ENCODE measurements at regions not wholly inside any gene's neighbourhood (a gene's known extent, or its start where the extent isn't known, plus 50 kb on each side); places are given as distances from the start of the nearest gene placed in this dataset.

DNA sequence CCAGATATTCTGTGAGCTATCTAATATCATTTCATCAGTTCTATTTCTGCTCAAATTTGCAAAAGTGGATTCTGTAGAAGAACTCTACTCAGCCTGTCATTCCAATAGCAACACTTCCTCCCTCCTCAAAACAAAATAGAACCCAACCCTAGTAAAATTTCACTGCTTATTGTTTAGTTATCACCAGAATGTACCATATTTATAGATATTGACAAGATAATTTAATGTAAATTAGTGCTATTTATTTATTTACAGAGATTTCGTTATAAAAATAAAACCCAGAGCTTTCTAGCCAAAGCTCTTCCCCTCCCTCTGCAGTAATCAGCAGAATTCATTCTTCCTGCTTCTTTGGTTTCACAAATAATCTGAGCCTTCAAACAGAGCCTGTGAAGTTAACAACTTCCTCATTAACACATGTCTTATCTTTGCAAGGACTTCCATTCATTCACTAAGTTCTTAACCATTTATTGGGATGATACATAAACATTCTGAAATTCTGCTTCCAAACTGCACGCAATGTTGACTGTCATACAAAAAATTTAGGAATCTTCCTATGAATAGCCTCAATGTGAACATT lies 73.7 kb upstream of the PJA2 start:
- H3K4me2 ChIP-seq (ENCODE audit: insufficient read depth, low read length): no peak overlapping the region
- DNase-seq (ENCODE audit: low read depth, low spot score) (no peak), FAIRE-seq (no peak)
- H3K27me3 ChIP-seq (ENCODE audit: control insufficient read depth in 2 of 2, insufficient read depth in 2 of 2, low read length in 2 of 2): peaks cover 2% of the 10 kb centered on the region in 2 experiments
- no peaks in the 10 kb centered on the region for H3K79me2 ChIP-seq (ENCODE audit: control insufficient read depth, insufficient read depth, low read length)
- no peak overlapping the region for H3K27ac ChIP-seq (ENCODE audit: insufficient read depth, low read depth, low read length)
- no peak overlapping the region for H2AFZ ChIP-seq (ENCODE audit: low read depth, low read length)
- no peaks in the 10 kb centered on the region for H4K20me1 ChIP-seq (replicated peaks; ENCODE audit: control insufficient read depth, extremely low read depth, insufficient read depth, low read length)
- ChIA-PET CTCF (no interaction called here), POLR2A (no interaction called here)
- no peak overlapping the region for H3K9ac ChIP-seq (replicated peaks; ENCODE audit: extremely low read depth, insufficient read depth, low read length)
- H3K9me1 ChIP-seq (replicated peaks; ENCODE audit: control insufficient read depth, extremely low read depth, insufficient read depth, low read length): no peaks in the 10 kb centered on the region
- dilution Hi-C loops (cut with MboI; ENCODE audit: extremely low pct_ligation_motif_present, low sequenced_read_pairs): no loop called here
- H3K36me3 ChIP-seq (ENCODE audit: control insufficient read depth in 2 of 2, extremely low read depth in 1 of 2, insufficient read depth in 2 of 2, low read length in 2 of 2): no peaks in the 10 kb centered on the region
- no peaks in the 10 kb centered on the region for H3K9me3 ChIP-seq (replicated peaks; ENCODE audit: control insufficient read depth, insufficient read depth, low read length)
- H3K4me3 ChIP-seq (replicated peaks in 1 of 3; ENCODE audit: insufficient read depth in 1 of 3, low read depth in 1 of 3, low read length in 3 of 3): no peak overlapping the region
- intact Hi-C loops (cut with micrococcal nuclease): loop anchor here (10.0 kb wide), 1 partner anchor 361 kb away; no protein-coding TSS in a partner anchor
- BruUV-seq (replicated peaks): no TSS peak
- TF ChIP-seq GATA2 (IDR thresholded peaks at IDR 0.05; ENCODE audit: insufficient read depth, insufficient read length, low read depth, low read length): no peak
- TF ChIP-seq EZH2 (IDR thresholded peaks at IDR 0.05; ENCODE audit: borderline replicate concordance, low read depth, low read length, severe bottlenecking): no peak
- no peak for TF ChIP-seq MYC (IDR thresholded peaks at IDR 0.05; ENCODE audit: low read depth, low read length)
- no peak for TF ChIP-seq POLR2AphosphoS5 (IDR thresholded peaks at IDR 0.05; ENCODE audit: insufficient read depth, low read depth, low read length)
- TF ChIP-seq JUN (IDR thresholded peaks at IDR 0.05; ENCODE audit: borderline replicate concordance, insufficient read depth, insufficient read length, low read depth): no peak
- no peak for TF ChIP-seq FOS (IDR thresholded peaks at IDR 0.05; ENCODE audit: borderline replicate concordance, insufficient read depth, low read length)
- TF ChIP-seq, protein P1, sequence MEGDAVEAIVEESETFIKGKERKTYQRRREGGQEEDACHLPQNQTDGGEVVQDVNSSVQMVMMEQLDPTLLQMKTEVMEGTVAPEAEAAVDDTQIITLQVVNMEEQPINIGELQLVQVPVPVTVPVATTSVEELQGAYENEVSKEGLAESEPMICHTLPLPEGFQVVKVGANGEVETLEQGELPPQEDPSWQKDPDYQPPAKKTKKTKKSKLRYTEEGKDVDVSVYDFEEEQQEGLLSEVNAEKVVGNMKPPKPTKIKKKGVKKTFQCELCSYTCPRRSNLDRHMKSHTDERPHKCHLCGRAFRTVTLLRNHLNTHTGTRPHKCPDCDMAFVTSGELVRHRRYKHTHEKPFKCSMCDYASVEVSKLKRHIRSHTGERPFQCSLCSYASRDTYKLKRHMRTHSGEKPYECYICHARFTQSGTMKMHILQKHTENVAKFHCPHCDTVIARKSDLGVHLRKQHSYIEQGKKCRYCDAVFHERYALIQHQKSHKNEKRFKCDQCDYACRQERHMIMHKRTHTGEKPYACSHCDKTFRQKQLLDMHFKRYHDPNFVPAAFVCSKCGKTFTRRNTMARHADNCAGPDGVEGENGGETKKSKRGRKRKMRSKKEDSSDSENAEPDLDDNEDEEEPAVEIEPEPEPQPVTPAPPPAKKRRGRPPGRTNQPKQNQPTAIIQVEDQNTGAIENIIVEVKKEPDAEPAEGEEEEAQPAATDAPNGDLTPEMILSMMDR (IDR thresholded peaks at IDR 0.05; ENCODE audit: extremely low read depth in 1 of 2, insufficient read depth in 1 of 2, low read depth in 1 of 2, low read length in 2 of 2): no peak
- TF ChIP-seq, protein P2, sequence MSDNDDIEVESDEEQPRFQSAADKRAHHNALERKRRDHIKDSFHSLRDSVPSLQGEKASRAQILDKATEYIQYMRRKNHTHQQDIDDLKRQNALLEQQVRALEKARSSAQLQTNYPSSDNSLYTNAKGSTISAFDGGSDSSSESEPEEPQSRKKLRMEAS (IDR thresholded peaks at IDR 0.05; ENCODE audit: insufficient read depth, insufficient read length): no peak
- no peak for TF ChIP-seq POLR2A (IDR thresholded peaks at IDR 0.05; ENCODE audit: low read depth, low read length)
- H3K4me1 ChIP-seq (ENCODE audit: control insufficient read depth, extremely low read depth, insufficient read depth, low read length): no peaks in the 10 kb centered on the region
